Left lung (tissue), 4 donors: ENCODE measurements at regions not wholly inside any gene's neighbourhood (a gene's known extent, or its start where the extent isn't known, plus 50 kb on each side); places are given as distances from the start of the nearest gene placed in this dataset.

Experiments used
- ATAC-seq: fragments of 200-7000 bp; cut with Tn5 transposase; one replicate; pipeline ENCODE4 v1.9.1; 2020; ENCODE audit warnings: moderate library complexity
- DNase-seq, 4 donors: peaks; one replicate each; pipeline ENCODE4 v3.0.0-alpha.2; 2013 to 2020
- H3K27ac ChIP-seq, 2 donors: fragments of 200-600 bp; sonication (generic) in 1 of 2; one replicate each; pipeline versions ENCODE4 v1.5.0 to v1.8.0; 2020 to 2021
- H3K27me3 ChIP-seq, 2 donors: fragments of 200-600 bp; sonication (generic) in 1 of 2; one replicate each; pipeline versions ENCODE4 v1.5.0 to v1.8.0; 2020 to 2021
- H3K36me3 ChIP-seq, 2 donors: fragments of 200-600 bp; sonication (generic) in 1 of 2; one replicate each; pipeline versions ENCODE4 v1.5.0 to v1.8.0; 2020 to 2021
- H3K4me1 ChIP-seq, 2 donors: fragments of 200-600 bp; one replicate each; pipeline ENCODE4 v1.8.0; 2021
- H3K4me3 ChIP-seq, 2 donors: fragments of 200-600 bp; sonication (generic) in 1 of 2; one replicate each; pipeline versions ENCODE4 v1.5.0 to v1.8.0; 2020 to 2021; ENCODE audit warnings: mild to moderate bottlenecking in 1 of 2
- H3K9me3 ChIP-seq, 2 donors: fragments of 200-600 bp; sonication (generic) in 1 of 2; one replicate each; pipeline versions ENCODE4 v1.5.0 to v1.8.0; 2020 to 2021
- intact Hi-C, 2 donors: fragments of 100-400 bp; cut with DNase I; formaldehyde crosslinking; loops; one replicate each; pipeline versions ENCODE4 v1.11.2 to v1.14.2; 2022
- TF ChIP-seq, protein P1 (sequence below), 2 donors: fragments of 200-600 bp; sonication (generic) in 1 of 2; IDR thresholded peaks; one replicate each; pipeline versions ENCODE4 v1.5.0 to v1.8.0; 2021; ENCODE audit warnings: antibody characterized with exemption in 2 of 2
- donor health status: DM: no; HTN: yes; CAD: no.
- donor health status: DM: no; HTN: no; CAD: no.

DNA sequence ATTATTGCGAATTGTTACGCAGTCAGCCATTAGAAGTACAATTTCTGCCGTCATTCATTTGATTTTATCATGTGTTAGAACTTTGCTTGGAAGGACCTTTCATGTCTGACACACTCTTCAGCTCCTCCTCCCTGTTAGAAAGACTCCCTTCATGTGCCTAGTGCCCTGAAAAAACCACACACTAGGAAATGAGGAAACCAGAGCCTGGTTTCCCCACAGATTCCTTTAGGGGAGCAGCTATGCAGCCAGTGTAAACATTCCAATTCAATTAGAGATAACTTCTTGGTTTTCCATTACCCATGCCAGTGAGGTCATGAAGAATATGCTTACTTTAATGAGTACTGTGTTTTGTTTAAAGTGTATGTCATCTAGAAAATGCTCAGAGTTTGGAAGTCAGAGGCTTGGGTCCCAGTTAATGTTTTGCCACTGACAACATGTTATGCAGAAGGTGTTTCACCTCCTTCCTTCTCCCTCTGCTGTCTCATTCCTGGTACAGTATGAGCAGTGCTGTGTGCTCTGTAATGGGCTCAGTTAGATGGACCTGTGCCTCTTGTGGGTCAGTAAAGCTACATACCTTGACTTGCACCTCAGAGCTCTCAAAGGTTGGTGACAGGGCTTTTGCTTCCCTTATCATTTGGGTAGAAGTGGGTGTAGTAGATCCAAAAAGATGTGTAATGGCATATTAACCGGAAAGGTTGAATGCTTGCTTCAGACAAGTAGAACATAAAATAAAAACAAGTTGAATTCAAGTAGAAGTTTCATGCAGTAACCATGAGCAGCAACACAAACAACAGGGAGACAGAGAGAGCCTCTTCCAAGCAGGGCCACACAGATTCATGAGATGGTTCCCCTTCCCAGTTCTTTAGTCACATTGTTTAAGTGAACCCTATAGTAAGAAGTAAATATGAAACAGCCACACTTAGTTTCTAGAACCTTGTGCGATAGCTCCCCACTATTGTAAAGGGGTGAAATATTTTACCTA lies 52.6 kb upstream of the TNFAIP8 start:
- Histone ChIP-seq H3K4me3 (no peak overlapping the region), H3K27me3 (no peaks in the 10 kb centered on the region), H3K9me3 (no peaks in the 10 kb centered on the region), H3K36me3 (no peaks in the 10 kb centered on the region), H3K27ac (peak overlapping the region in 1 of 2 donors; percentile 63), H3K4me1 (peaks cover 7 to 57% of the 10 kb centered on the region in 2 donors)
- intact Hi-C loops = no loop called here
- DNase-seq (peak in 2 of 4 donors; percentile 49 to 63), ATAC-seq (peak; percentile 92)
- TF ChIP-seq, protein P1, sequence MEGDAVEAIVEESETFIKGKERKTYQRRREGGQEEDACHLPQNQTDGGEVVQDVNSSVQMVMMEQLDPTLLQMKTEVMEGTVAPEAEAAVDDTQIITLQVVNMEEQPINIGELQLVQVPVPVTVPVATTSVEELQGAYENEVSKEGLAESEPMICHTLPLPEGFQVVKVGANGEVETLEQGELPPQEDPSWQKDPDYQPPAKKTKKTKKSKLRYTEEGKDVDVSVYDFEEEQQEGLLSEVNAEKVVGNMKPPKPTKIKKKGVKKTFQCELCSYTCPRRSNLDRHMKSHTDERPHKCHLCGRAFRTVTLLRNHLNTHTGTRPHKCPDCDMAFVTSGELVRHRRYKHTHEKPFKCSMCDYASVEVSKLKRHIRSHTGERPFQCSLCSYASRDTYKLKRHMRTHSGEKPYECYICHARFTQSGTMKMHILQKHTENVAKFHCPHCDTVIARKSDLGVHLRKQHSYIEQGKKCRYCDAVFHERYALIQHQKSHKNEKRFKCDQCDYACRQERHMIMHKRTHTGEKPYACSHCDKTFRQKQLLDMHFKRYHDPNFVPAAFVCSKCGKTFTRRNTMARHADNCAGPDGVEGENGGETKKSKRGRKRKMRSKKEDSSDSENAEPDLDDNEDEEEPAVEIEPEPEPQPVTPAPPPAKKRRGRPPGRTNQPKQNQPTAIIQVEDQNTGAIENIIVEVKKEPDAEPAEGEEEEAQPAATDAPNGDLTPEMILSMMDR (IDR thresholded peaks at IDR 0.05) = no peak

DNA sequence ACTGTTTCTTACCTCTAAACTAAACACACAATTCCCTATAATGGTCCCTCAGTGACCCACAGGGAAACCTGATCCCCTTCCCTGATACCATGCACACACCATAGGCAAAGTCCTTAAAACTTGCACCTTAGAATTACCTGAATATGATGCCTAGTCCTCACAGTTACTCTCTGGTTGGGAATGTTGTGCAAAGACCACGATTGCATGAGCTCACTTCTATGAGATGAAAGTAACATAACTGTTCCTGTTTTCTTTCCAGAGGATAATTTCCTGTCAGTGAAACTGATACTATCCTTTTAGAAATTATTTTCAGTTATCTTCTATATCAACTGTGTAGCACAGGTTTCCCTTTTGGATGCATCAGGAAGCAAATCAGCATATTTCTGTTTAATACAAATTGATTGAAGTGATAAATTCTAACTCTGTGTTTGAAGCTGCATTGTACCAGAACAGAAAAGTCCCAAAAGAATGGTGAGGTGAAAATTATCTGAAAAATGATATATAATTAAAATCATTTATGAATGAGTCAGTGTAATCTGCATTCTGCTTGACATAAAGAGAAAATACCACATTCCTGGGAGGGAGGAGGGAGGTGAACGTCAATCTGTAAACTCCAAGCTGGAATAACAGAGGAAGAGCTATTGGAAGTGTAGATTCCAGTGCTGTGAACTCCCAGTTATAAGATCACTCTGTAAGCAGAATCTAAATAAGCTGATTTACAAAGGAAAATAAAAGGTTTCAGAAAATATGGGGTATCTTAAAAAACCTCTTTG lies 51.2 kb upstream of the TNFAIP8 start:
- ATAC-seq = no peak
- no peaks in the 10 kb centered on the region for H3K27me3 ChIP-seq
- H3K9me3 ChIP-seq = no peaks in the 10 kb centered on the region
- TF ChIP-seq, protein P1 (IDR thresholded peaks at IDR 0.05) = no peak
- intact Hi-C loops = no loop called here
- no peak overlapping the region for H3K4me3 ChIP-seq
- no peak for DNase-seq
- peaks cover 7 to 71% of the 10 kb centered on the region in 2 donors for H3K4me1 ChIP-seq
- peak overlapping the region; percentile 18 to 63 for H3K27ac ChIP-seq
- H3K36me3 ChIP-seq = no peaks in the 10 kb centered on the region
